ENCODE measurements at regions not wholly inside any gene's neighbourhood (a gene's known extent, or its start where the extent isn't known, plus 50 kb on each side); places are given as distances from the start of the nearest gene placed in this dataset.

GRCh38 chr6:150735341-150735851 is 130.1 kb upstream of the MTHFD1L start:
- no peaks in the 10 kb centered on the region for H4K20me1 ChIP-seq (replicated peaks in 1 of 2; ENCODE audit: control insufficient read depth in 1 of 2, insufficient read depth in 2 of 2, low read length in 2 of 2)
- no peak overlapping the region for H2BK120ac ChIP-seq (replicated peaks; ENCODE audit: low read depth, low read length)
- H3K4me2 ChIP-seq (ENCODE audit: insufficient read depth in 1 of 2, low read depth in 2 of 2, low read length in 2 of 2): no peak overlapping the region
- no peak overlapping the region for H2BK5ac ChIP-seq (ENCODE audit: low read depth, low read length)
- H3K14ac ChIP-seq (ENCODE audit: insufficient read length): no peak overlapping the region
- H3K18ac ChIP-seq (ENCODE audit: extremely low read depth, low read length): no peak overlapping the region
- H3K4me3 ChIP-seq (ENCODE audit: extremely low read depth in 1 of 4, insufficient read depth in 2 of 4, low read depth in 3 of 4, low read length in 4 of 4): no peak overlapping the region
- no peak overlapping the region for H2BK15ac ChIP-seq (ENCODE audit: low read length)
- no peak overlapping the region for H4K8ac ChIP-seq (ENCODE audit: extremely low read depth, insufficient read depth, low read length)
- H3K27ac ChIP-seq (ENCODE audit: low read depth, low read length): no peak overlapping the region
- no peak overlapping the region for H3K23ac ChIP-seq (ENCODE audit: insufficient read length)
- no peak overlapping the region for H2AFZ ChIP-seq (ENCODE audit: low read length)
- H4K91ac ChIP-seq (replicated peaks; ENCODE audit: insufficient read length, low read length): no peak overlapping the region
- H3K27me3 ChIP-seq (replicated peaks in 1 of 4; ENCODE audit: control insufficient read depth in 3 of 4, extremely low read depth in 1 of 4, insufficient read depth in 3 of 4, low read length in 3 of 4): no peaks in the 10 kb centered on the region
- no peaks in the 10 kb centered on the region for H3K36me3 ChIP-seq (ENCODE audit: control insufficient read depth in 2 of 4, insufficient read depth in 4 of 4, low read length in 3 of 4)
- H3K79me1 ChIP-seq (ENCODE audit: low read depth, low read length): no peaks in the 10 kb centered on the region
- H3K9ac ChIP-seq (replicated peaks in 1 of 4; ENCODE audit: extremely low read depth in 1 of 4, low read depth in 3 of 4, low read length in 3 of 4): no peak overlapping the region
- no peak for FAIRE-seq
- H2BK20ac ChIP-seq (ENCODE audit: low read length): no peak overlapping the region
- POLR2A ChIA-PET (ENCODE audit: partially characterized antibody): interaction anchor here (0.7 kb wide), 1 partner anchor 278 kb away, joined by 3 read pairs; no protein-coding TSS in a partner anchor
- H2BK12ac ChIP-seq (ENCODE audit: low read depth, low read length): no peak overlapping the region
- no peaks in the 10 kb centered on the region for H3K79me2 ChIP-seq (ENCODE audit: control insufficient read depth in 1 of 2, insufficient read depth in 2 of 2, low read length in 2 of 2)
- H3K4ac ChIP-seq (replicated peaks; ENCODE audit: insufficient read length, low read depth, low read length): no peak overlapping the region
- H3K9me3 ChIP-seq (ENCODE audit: insufficient read depth in 2 of 2, low read depth in 1 of 2, low read length in 1 of 2): no peaks in the 10 kb centered on the region
- no peaks in the 10 kb centered on the region for H3K4me1 ChIP-seq (replicated peaks in 1 of 4; ENCODE audit: control insufficient read depth in 3 of 4, insufficient read depth in 4 of 4, low read length in 3 of 4)
- TF ChIP-seq SAP30 (IDR thresholded peaks at IDR 0.05; ENCODE audit: insufficient read depth, insufficient replicate concordance, low read length): no peak
- no peak for TF ChIP-seq CHD2 (IDR thresholded peaks at IDR 0.05; ENCODE audit: low read length)
- no peak for TF ChIP-seq SIX5 (IDR thresholded peaks at IDR 0.05; ENCODE audit: low read depth, low read length)
- no peak for TF ChIP-seq FOSL1 (IDR thresholded peaks at IDR 0.05; ENCODE audit: insufficient read depth, low read depth, low read length)
- no peak for TF ChIP-seq ATF2 (IDR thresholded peaks at IDR 0.05; ENCODE audit: low read length)
- CTCF ChIA-PET (ENCODE audit: partially characterized antibody): interaction anchor here (0.7 to 1.6 kb wide), 6 partner anchors 15 to 317 kb away, joined by 3 to 4 read pairs (median 3); no protein-coding TSS in a partner anchor
- H3K56ac ChIP-seq (replicated peaks; ENCODE audit: insufficient read length, low read depth, low read length): no peak overlapping the region
- no peak overlapping the region for H2AK5ac ChIP-seq (ENCODE audit: low read depth, low read length)
- H4K5ac ChIP-seq (ENCODE audit: insufficient read length, low read depth, low read length): no peak overlapping the region
- no peak for DNase-seq (ENCODE audit: low read depth in 1 of 2, low spot score in 2 of 2)
- no peaks in the 10 kb centered on the region for H3K23me2 ChIP-seq (ENCODE audit: low read depth, low read length)
- 99% methylated on average over 3 of the region's 3 CpGs; no CpG with 5 or more reads in 1 of the 2 experiments for WGBS, 2 experiments (ENCODE audit: extremely low coverage in 1 of 2, insufficient coverage in 1 of 2, insufficient read length in 1 of 2, insufficient replicate concordance in 2 of 2, low coverage in 1 of 2, low lambda C conversion rate in 2 of 2, missing lambda C conversion rate in 1 of 2)

Data from H1 (cell line).